ENCODE measurements at regions not wholly inside any gene's neighbourhood (a gene's known extent, or its start where the extent isn't known, plus 50 kb on each side); places are given as distances from the start of the nearest gene placed in this dataset.

DNA sequence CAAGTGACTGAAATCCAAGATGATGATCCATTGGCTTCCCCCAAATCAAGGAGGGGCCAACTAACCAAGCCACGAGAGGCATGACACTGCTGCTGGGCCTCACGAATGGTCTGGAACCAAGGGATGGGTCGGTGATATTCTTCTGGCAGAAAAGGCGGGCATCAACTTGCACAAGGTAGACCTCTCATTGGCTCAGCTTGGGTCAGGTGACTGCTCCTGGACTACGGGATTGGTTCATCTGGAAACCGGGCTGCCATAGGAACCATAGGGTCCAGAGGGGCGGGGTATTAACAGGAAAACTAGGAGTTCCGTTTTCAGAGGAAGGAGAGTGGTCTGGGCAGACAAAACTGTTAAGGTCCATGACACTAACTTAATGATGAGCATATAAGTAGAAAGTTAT lies 100.9 kb downstream of the TFAP2C start:
- TF ChIP-seq CTCF (IDR thresholded peaks at IDR 0.05; ENCODE audit: low read depth) = no peak

- TF ChIP-seq CTCF (IDR thresholded peaks at IDR 0.05; ENCODE audit: low read depth) = no peak
These were observed 101.9 kb downstream of the TFAP2C start for GRCh38 chr20:56730996-56731395.

GRCh38 chr20:56731476-56731875 lies 102.4 kb downstream of the TFAP2C start:
- no peak for TF ChIP-seq CTCF (IDR thresholded peaks at IDR 0.05; ENCODE audit: low read depth)

GRCh38 chr20:56733967-56734366 lies 104.9 kb downstream of the TFAP2C start:
- TF ChIP-seq CTCF (IDR thresholded peaks at IDR 0.05; ENCODE audit: low read depth) = no peak

GRCh38 chr20:56735084-56735642 lies 106.1 kb downstream of the TFAP2C start:
- TF ChIP-seq CTCF (IDR thresholded peaks at IDR 0.05; ENCODE audit: low read depth) = no peak

GRCh38 chr20:56736285-56736857 lies 107.3 kb downstream of the TFAP2C start:
- no peak for TF ChIP-seq CTCF (IDR thresholded peaks at IDR 0.05; ENCODE audit: low read depth)

- no peak for TF ChIP-seq CTCF (IDR thresholded peaks at IDR 0.05; ENCODE audit: low read depth)
These were observed 119.6 kb downstream of the TFAP2C start for GRCh38 chr20:56748476-56749377.
